ENCODE measurements at regions not wholly inside any gene's neighbourhood (a gene's known extent, or its start where the extent isn't known, plus 50 kb on each side); places are given as distances from the start of the nearest gene placed in this dataset.

DNA sequence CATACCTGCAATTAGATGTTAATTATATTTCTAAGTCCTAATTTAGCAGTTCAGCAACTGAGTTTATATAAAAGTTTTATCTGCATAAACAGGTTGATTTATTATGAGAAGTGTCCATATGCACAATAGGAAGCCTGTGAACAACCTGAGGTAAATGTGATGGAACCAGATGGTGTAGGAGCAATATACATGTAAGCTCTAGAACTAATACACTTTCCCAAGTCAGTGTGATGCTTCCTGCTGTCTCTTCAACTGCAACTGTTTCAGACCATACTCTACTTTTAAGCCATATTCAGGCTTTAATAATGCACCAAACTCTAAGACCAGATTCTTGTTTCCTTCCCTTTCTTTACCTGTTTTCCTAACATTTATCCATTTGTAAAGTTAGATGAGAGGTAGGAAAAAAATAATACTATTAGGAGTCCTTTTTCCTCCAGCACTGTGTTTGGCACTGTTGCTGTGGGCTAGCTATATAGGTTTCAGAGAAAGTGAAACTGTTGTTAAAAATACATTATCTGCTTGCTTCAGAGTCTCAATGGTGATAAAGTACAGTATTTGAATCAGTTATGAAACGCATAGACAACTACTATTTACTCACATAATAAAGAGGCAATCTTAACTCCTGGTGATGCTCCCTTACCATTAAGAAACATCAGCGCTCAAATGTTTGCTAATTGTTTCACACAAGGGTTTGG lies 1009.3 kb downstream of the GRIK2 start:
- no peaks in the 10 kb centered on the region for H3F3A ChIP-seq (ENCODE audit: insufficient read depth, low read length, poor library complexity, severe bottlenecking)
- no peaks in the 10 kb centered on the region for H3K9me3 ChIP-seq (ENCODE audit: low read length)
- no peak overlapping the region for H3K4me3 ChIP-seq (ENCODE audit: low read length)
- no peaks in the 10 kb centered on the region for H3K27me3 ChIP-seq (ENCODE audit: insufficient read depth, low read depth, low read length)
- H3K27ac ChIP-seq (ENCODE audit: low read length): no peak overlapping the region
- no peaks in the 10 kb centered on the region for H3K79me2 ChIP-seq (replicated peaks; ENCODE audit: insufficient read depth, low read length)
- H2AFZ ChIP-seq (ENCODE audit: low read depth, low read length): no peak overlapping the region
- no peaks in the 10 kb centered on the region for H4K20me1 ChIP-seq (ENCODE audit: insufficient read depth)
- no peak overlapping the region for H3K4me2 ChIP-seq (ENCODE audit: low read length)
- H3K36me3 ChIP-seq (ENCODE audit: insufficient read depth, low read length): no peaks in the 10 kb centered on the region
- no peaks in the 10 kb centered on the region for H3K9me2 ChIP-seq (ENCODE audit: insufficient read depth, low read length)
- no peak overlapping the region for H3K9ac ChIP-seq (ENCODE audit: low read length)
- TF ChIP-seq POLR2AphosphoS5 (IDR thresholded peaks at IDR 0.05): no peak
- TF ChIP-seq REST (IDR thresholded peaks at IDR 0.05; ENCODE audit: borderline replicate concordance): no peak
- no peak for TF ChIP-seq EZH2 (IDR thresholded peaks at IDR 0.05; ENCODE audit: borderline replicate concordance, insufficient read depth, low read length, poor library complexity, severe bottlenecking)
- TF ChIP-seq EP300 (conservative IDR thresholded peaks at IDR 0.05; ENCODE audit: poor library complexity, severe bottlenecking): no peak
- TF ChIP-seq, protein P1, sequence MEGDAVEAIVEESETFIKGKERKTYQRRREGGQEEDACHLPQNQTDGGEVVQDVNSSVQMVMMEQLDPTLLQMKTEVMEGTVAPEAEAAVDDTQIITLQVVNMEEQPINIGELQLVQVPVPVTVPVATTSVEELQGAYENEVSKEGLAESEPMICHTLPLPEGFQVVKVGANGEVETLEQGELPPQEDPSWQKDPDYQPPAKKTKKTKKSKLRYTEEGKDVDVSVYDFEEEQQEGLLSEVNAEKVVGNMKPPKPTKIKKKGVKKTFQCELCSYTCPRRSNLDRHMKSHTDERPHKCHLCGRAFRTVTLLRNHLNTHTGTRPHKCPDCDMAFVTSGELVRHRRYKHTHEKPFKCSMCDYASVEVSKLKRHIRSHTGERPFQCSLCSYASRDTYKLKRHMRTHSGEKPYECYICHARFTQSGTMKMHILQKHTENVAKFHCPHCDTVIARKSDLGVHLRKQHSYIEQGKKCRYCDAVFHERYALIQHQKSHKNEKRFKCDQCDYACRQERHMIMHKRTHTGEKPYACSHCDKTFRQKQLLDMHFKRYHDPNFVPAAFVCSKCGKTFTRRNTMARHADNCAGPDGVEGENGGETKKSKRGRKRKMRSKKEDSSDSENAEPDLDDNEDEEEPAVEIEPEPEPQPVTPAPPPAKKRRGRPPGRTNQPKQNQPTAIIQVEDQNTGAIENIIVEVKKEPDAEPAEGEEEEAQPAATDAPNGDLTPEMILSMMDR (IDR thresholded peaks at IDR 0.05; ENCODE audit: poor library complexity, severe bottlenecking): no peak

- no peak for TF ChIP-seq MXI1 (conservative IDR thresholded peaks at IDR 0.05; ENCODE audit: poor library complexity, severe bottlenecking)
- TF ChIP-seq, protein P1 (IDR thresholded peaks at IDR 0.05; ENCODE audit: poor library complexity, severe bottlenecking): no peak
- TF ChIP-seq TAF1 (IDR thresholded peaks at IDR 0.05; ENCODE audit: low read depth): no peak
- TF ChIP-seq REST (IDR thresholded peaks at IDR 0.05; ENCODE audit: borderline replicate concordance): no peak
- no peak for TF ChIP-seq POLR2AphosphoS5 (IDR thresholded peaks at IDR 0.05)
- TF ChIP-seq SMC3 (conservative IDR thresholded peaks at IDR 0.05; ENCODE audit: poor library complexity): no peak
- TF ChIP-seq EP300 (conservative IDR thresholded peaks at IDR 0.05; ENCODE audit: poor library complexity, severe bottlenecking): no peak
- TF ChIP-seq RAD21 (conservative IDR thresholded peaks at IDR 0.05): no peak
- TF ChIP-seq EZH2 (IDR thresholded peaks at IDR 0.05; ENCODE audit: borderline replicate concordance, insufficient read depth, low read length, poor library complexity, severe bottlenecking): no peak
- H3K4me2 ChIP-seq (ENCODE audit: low read length): no peak overlapping the region
- H2AFZ ChIP-seq (ENCODE audit: low read depth, low read length): no peak overlapping the region
- no peaks in the 10 kb centered on the region for H3K79me2 ChIP-seq (replicated peaks; ENCODE audit: insufficient read depth, low read length)
- no peaks in the 10 kb centered on the region for H3K27me3 ChIP-seq (ENCODE audit: insufficient read depth, low read depth, low read length)
- no peaks in the 10 kb centered on the region for H3K36me3 ChIP-seq (ENCODE audit: insufficient read depth, low read length)
- no peaks in the 10 kb centered on the region for H3F3A ChIP-seq (ENCODE audit: insufficient read depth, low read length, poor library complexity, severe bottlenecking)
- no peaks in the 10 kb centered on the region for H3K9me2 ChIP-seq (ENCODE audit: insufficient read depth, low read length)
- no peak overlapping the region for H3K4me3 ChIP-seq (ENCODE audit: low read length)
- no peak overlapping the region for H3K27ac ChIP-seq (ENCODE audit: low read length)
- H3K9ac ChIP-seq (ENCODE audit: low read length): no peak overlapping the region
- no peaks in the 10 kb centered on the region for H3K9me3 ChIP-seq (ENCODE audit: low read length)
- no peaks in the 10 kb centered on the region for H4K20me1 ChIP-seq (ENCODE audit: insufficient read depth)
Measured at GRCh38 chr6:102398788-102399390, 1005.4 kb downstream of the GRIK2 start.
